Ascending aorta (tissue), 2 donors: ENCODE measurements at regions not wholly inside any gene's neighbourhood (a gene's known extent, or its start where the extent isn't known, plus 50 kb on each side); places are given as distances from the start of the nearest gene placed in this dataset.
"Not testable (repeated sequence)": the region's sequence is repeated elsewhere in the genome, so short reads cannot be mapped to it uniquely, and the experiment has no call there.

Experiments
- DNase-seq, 2 donors: peaks; one replicate each; pipeline ENCODE4 v3.0.0-alpha.2; 2019; ENCODE audit warnings: low spot score in 2 of 2
- H3K27ac ChIP-seq, 2 donors: fragments of 200-600 bp; sonication (generic); one replicate each; pipeline ENCODE4 v1.5.1; 2016 to 2017; ENCODE audit warnings: mild to moderate bottlenecking in 1 of 2
- H3K27me3 ChIP-seq: fragments of 200-600 bp; sonication (generic); one replicate; pipeline ENCODE4 v1.5.1; 2017
- H3K36me3 ChIP-seq, 2 donors: fragments of 200-600 bp; sonication (generic); one replicate each; pipeline ENCODE4 v1.5.1; 2016
- H3K4me1 ChIP-seq, 2 donors: fragments of 200-600 bp; sonication (generic); one replicate each; pipeline ENCODE4 v1.5.1; 2016 to 2017; ENCODE audit warnings: mild to moderate bottlenecking in 1 of 2
- H3K4me3 ChIP-seq, 2 donors: fragments of 200-600 bp; sonication (generic); one replicate each; pipeline ENCODE4 v1.5.1; 2016 to 2017; ENCODE audit warnings: mild to moderate bottlenecking in 1 of 2
- H3K9me3 ChIP-seq, 2 donors: fragments of 200-600 bp; sonication (generic); one replicate each; pipeline ENCODE4 v1.5.1; 2016
- intact Hi-C: fragments of 100-400 bp; cut with DNase I; formaldehyde crosslinking; loops from one replicate; pipeline ENCODE4 v1.15.1; 2023
- TF ChIP-seq, protein P1 (sequence below), 3 experiments: fragments of 200-600 bp in 2 of 3; fragments of 450-650 bp in 1 of 3; sonication (generic) in 2 of 3; IDR thresholded peaks; one replicate each; pipeline ENCODE4 v1.5.1; 2016 to 2019; ENCODE audit warnings: antibody characterized with exemption in 3 of 3, mild to moderate bottlenecking in 1 of 3, moderate library complexity in 1 of 3

DNA sequence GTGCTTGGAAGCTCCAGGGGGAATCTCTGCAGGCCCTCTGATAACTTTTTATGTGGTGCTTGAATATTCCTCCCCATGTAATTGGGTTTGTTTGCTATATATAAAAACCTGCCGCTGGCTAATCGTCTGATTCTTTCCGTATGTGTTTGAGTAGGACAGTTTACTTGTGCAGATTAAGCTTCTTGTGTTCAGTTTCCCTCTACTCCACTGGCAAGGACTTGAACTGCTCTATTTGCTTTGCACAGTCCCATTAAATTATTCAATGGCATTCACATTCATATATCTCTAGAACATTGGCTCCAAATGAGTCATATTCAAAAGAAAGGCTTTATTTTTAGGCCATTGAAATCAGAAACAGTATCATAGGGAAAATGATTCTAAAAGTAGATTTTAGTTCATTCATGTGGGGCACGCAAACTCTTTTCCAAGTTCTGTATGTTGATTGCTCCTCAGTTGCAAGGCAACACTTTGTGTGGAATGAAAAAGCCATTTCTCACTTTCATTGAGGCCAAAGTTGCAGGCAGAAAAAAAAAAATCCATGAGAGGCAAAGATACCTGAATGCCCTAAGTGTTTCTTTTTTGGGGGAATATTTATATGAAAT lies 1682.3 kb upstream of the PIK3C3 start:
- DNase-seq = no peak
- H3K36me3 ChIP-seq = no peaks in the 10 kb centered on the region
- no peaks in the 10 kb centered on the region for H3K4me1 ChIP-seq
- no peaks in the 10 kb centered on the region for H3K27me3 ChIP-seq
- H3K27ac ChIP-seq = no peak overlapping the region
- no peak overlapping the region for H3K4me3 ChIP-seq
- intact Hi-C loops = no loop called here
- TF ChIP-seq, protein P1, sequence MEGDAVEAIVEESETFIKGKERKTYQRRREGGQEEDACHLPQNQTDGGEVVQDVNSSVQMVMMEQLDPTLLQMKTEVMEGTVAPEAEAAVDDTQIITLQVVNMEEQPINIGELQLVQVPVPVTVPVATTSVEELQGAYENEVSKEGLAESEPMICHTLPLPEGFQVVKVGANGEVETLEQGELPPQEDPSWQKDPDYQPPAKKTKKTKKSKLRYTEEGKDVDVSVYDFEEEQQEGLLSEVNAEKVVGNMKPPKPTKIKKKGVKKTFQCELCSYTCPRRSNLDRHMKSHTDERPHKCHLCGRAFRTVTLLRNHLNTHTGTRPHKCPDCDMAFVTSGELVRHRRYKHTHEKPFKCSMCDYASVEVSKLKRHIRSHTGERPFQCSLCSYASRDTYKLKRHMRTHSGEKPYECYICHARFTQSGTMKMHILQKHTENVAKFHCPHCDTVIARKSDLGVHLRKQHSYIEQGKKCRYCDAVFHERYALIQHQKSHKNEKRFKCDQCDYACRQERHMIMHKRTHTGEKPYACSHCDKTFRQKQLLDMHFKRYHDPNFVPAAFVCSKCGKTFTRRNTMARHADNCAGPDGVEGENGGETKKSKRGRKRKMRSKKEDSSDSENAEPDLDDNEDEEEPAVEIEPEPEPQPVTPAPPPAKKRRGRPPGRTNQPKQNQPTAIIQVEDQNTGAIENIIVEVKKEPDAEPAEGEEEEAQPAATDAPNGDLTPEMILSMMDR (IDR thresholded peaks at IDR 0.05) = no peak
- H3K9me3 ChIP-seq = no peaks in the 10 kb centered on the region

DNA sequence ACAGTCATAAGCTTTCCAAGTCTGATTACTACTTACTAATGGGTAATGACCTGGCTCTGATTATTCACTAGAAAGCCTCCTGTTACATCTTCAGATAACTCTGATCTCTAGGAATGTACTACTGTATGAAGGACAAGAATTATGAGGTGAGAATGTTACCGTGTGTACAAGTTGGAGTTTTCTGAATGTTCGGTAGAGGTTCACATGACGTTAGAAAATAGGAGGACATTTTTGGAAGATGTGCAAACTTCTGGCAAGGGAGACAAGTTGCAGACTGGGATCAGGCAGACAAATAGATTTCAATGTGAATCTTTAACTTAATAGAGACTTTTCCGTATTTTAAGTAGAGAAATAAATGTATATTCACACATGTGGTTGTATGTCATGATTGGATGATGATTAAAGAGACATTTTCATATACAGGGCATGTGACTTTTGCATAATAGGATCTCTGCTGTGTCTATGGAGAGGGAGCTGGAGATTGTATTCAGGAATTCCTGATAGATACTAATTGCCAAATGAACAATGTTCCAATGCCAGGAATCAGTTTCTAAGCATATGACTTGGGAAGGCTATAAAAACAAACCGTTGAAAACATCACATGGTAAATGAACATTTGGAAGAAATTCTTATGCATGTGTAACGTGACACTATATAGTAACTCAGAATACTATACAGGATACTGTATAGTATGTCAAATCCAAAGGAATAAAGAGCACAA lies 1695.8 kb upstream of the PIK3C3 start:
- Histone ChIP-seq H3K4me3 (no peak overlapping the region), H3K36me3 (no peaks in the 10 kb centered on the region), H3K27ac (no peak overlapping the region), H3K9me3 (no peaks in the 10 kb centered on the region), H3K4me1 (no peaks in the 10 kb centered on the region), H3K27me3 (no peaks in the 10 kb centered on the region)
- no peak for DNase-seq
- TF ChIP-seq, protein P1 (IDR thresholded peaks at IDR 0.05) = no peak
- intact Hi-C loops = no loop called here

DNA sequence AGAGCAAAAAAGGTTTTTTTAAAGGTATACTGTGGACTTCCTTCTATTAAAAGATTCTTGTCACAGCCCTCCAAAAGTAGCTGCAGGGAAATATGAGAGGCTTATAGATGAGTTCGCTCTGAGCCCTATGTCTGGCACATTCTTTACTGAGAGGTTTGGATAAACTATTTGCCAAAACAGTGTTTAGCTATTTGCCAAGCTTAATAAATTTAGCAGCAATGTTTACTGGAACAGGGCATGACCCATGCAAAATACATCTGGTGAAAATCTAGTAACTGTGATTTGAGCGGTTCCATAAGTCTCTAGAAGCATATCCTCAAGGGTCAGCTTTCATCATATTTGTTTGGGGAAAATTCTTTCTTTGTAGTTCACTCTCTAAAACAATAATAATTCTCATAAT lies 1696.7 kb upstream of the PIK3C3 start:
- TF ChIP-seq, protein P1 (IDR thresholded peaks at IDR 0.05) = no peak
- Histone ChIP-seq H3K9me3 (no peaks in the 10 kb centered on the region), H3K27me3 (no peaks in the 10 kb centered on the region), H3K4me3 (no peak overlapping the region), H3K4me1 (no peaks in the 10 kb centered on the region), H3K27ac (no peak overlapping the region), H3K36me3 (no peaks in the 10 kb centered on the region)
- DNase-seq = no peak
- intact Hi-C loops = no loop called here

DNA sequence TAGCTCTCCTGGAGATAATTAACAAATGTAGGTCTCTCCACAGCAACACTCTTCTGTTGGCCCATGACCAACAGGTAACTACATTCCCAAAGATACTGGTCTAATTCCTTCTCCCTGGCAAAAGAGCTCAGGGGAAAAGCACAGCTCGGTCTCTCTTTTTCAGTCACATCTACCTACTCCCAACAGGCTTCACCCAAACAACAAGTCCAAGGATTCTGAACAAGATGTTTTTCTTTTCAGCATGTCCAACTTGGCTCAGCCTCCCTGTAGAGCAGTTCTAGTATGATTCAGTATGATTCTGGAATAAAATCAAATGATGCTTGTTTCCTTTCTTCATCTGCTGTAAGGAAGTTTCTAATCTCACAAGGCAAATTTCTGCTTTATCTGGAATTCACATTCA lies 1704.8 kb upstream of the PIK3C3 start:
- TF ChIP-seq, protein P1 (IDR thresholded peaks at IDR 0.05) = no peak
- Histone ChIP-seq H3K27ac (no peak overlapping the region), H3K4me3 (no peak overlapping the region), H3K27me3 (no peaks in the 10 kb centered on the region), H3K9me3 (no peaks in the 10 kb centered on the region), H3K4me1 (no peaks in the 10 kb centered on the region), H3K36me3 (no peaks in the 10 kb centered on the region)
- intact Hi-C loops = no loop called here
- no peak for DNase-seq

DNA sequence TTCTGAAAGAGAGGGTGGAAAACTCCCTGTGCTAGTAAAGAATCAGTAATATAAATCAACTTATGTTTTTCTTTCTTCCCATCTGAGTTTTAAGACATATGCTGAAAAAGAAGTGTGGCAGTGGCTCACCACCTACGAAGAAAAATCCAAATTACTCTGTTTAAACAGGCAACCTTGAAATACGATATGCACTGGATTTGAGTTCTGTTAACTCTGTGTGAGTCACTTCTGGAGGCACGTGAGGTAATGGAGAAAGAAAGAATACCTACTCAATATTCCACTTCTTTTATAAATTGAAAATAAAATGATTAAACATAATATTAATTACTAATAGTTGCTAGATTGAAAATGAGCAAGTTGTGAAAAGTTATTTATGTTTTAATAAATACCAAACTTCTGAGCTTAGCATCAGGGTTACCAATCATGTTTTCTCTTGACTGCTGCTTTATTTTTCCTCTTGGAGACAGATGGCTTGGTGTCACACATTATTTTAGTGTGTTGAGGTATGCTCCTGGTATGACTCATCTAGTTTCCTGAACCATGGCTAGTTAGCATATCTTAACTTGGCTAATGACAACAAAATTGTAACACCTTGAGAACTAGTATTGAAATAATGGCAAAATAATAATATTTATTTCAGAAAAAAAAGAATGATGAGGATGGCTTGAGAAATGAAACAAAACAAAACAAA lies 1705.5 kb upstream of the PIK3C3 start:
- no peak overlapping the region for H3K27ac ChIP-seq
- TF ChIP-seq, protein P1 (IDR thresholded peaks at IDR 0.05) = no peak
- H3K4me1 ChIP-seq = no peaks in the 10 kb centered on the region
- intact Hi-C loops = no loop called here
- H3K9me3 ChIP-seq = no peaks in the 10 kb centered on the region
- H3K4me3 ChIP-seq = no peak overlapping the region
- no peaks in the 10 kb centered on the region for H3K36me3 ChIP-seq
- DNase-seq = no peak
- H3K27me3 ChIP-seq = no peaks in the 10 kb centered on the region

DNA sequence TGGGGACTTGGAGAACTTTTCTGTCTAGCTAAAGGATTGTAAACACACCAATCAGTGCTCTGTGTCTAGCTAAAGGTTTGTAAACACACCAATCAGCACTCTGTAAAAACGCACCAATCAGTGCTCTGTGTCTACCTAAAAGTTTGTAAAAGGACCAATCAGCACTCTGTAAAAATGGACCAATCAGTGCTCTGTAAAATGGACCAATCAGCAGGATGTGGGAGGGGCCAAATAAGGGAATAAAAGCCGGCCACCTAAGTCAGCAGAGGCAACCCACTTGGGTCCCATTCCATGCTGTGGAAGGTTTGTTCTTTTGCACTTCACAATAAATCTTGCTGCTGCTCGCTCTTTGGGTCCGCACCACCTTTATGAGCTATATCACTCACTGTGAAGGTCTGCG lies 1709.4 kb upstream of the PIK3C3 start:
- H3K9me3 ChIP-seq, H3K4me1 ChIP-seq, H3K4me3 ChIP-seq, H3K27ac ChIP-seq, H3K27me3 ChIP-seq, H3K36me3 ChIP-seq, DNase-seq, intact Hi-C loops: not testable (repeated sequence)
